H9 (cell line): ENCODE measurements at regions not wholly inside any gene's neighbourhood (a gene's known extent, or its start where the extent isn't known, plus 50 kb on each side); places are given as distances from the start of the nearest gene placed in this dataset.

ENCODE experiments used
- DNase-seq: peaks from one replicate; pipeline ENCODE4 v3.0.0-alpha.2; 2017
- H2AFZ ChIP-seq: one replicate; pipeline ENCODE4 v1.6.1; 2013; ENCODE audit warnings: mild to moderate bottlenecking, low read length, control low read depth, moderate library complexity
- H2AK5ac ChIP-seq: 2 replicates; pipeline ENCODE4 v1.6.1; 2013; ENCODE audit warnings: low read length, control low read depth, mixed read lengths; ENCODE audit not compliant: insufficient read length
- H2BK120ac ChIP-seq: one replicate; pipeline ENCODE4 v1.6.1; 2013; ENCODE audit warnings: low read depth, mild to moderate bottlenecking, low read length, control low read depth, inconsistent platforms; ENCODE audit not compliant: poor library complexity, severe bottlenecking
- H2BK12ac ChIP-seq: 2 replicates; pipeline ENCODE4 v1.6.1; 2013; ENCODE audit warnings: low read length, control low read depth, mixed read lengths, low read depth; ENCODE audit not compliant: insufficient read length
- H2BK15ac ChIP-seq: 2 replicates; pipeline ENCODE4 v1.6.1; 2013; ENCODE audit warnings: low read depth, low read length, control low read depth
- H2BK20ac ChIP-seq: one replicate; pipeline ENCODE4 v1.6.1; 2013; ENCODE audit warnings: low read depth, mild to moderate bottlenecking, low read length, control low read depth, inconsistent platforms; ENCODE audit not compliant: poor library complexity, severe bottlenecking
- H2BK5ac ChIP-seq: 2 replicates; pipeline ENCODE4 v1.6.1; 2013; ENCODE audit warnings: low read length, control low read depth, mixed read lengths; ENCODE audit not compliant: insufficient read length
- H3K14ac ChIP-seq: 2 replicates; pipeline ENCODE4 v1.6.1; 2013; ENCODE audit warnings: low read length, control low read depth; ENCODE audit not compliant: insufficient read depth
- H3K18ac ChIP-seq: 2 replicates; pipeline ENCODE4 v1.6.1; 2013; ENCODE audit warnings: low read depth, mild to moderate bottlenecking, mixed read lengths, low read length, control low read depth; ENCODE audit not compliant: insufficient read length
- H3K23ac ChIP-seq: 2 replicates; pipeline ENCODE4 v1.6.1; 2013; ENCODE audit warnings: low read length, control low read depth, mixed read lengths, low read depth; ENCODE audit not compliant: insufficient read length
- H3K23me2 ChIP-seq: 2 replicates; pipeline ENCODE4 v1.6.1; 2013; ENCODE audit warnings: low read depth, mild to moderate bottlenecking, mixed read lengths, low read length, control low read depth; ENCODE audit not compliant: insufficient read length, poor library complexity, severe bottlenecking
- H3K27ac ChIP-seq: 2 replicates; pipeline ENCODE4 v1.5.1; 2013; ENCODE audit warnings: low read length, control low read depth, mixed read lengths, low read depth; ENCODE audit not compliant: insufficient read length
- H3K27me3 ChIP-seq: 2 replicates; pipeline ENCODE4 v1.6.1; 2013; ENCODE audit warnings: low read length, control low read depth, inconsistent platforms; ENCODE audit not compliant: insufficient read depth
- H3K4ac ChIP-seq: 2 replicates; pipeline ENCODE4 v1.6.1; 2013; ENCODE audit warnings: low read depth, mild to moderate bottlenecking, control low read depth, inconsistent platforms, low read length, moderate library complexity
- H3K4me1 ChIP-seq: 2 replicates; pipeline ENCODE4 v1.6.1; 2013; ENCODE audit warnings: low read length, control low read depth, inconsistent platforms; ENCODE audit not compliant: insufficient read depth
- H3K4me2 ChIP-seq: 2 replicates; pipeline ENCODE4 v1.6.1; 2013; ENCODE audit warnings: low read length, control low read depth, mixed read lengths; ENCODE audit not compliant: insufficient read length, insufficient read depth
- H3K56ac ChIP-seq: 2 replicates; pipeline ENCODE4 v1.6.1; 2013; ENCODE audit warnings: low read depth, mild to moderate bottlenecking, mixed read lengths, low read length, control low read depth; ENCODE audit not compliant: insufficient read length
- H3K79me1 ChIP-seq: 2 replicates; pipeline ENCODE4 v1.6.1; 2013; ENCODE audit warnings: low read depth, mild to moderate bottlenecking, moderate library complexity, low read length, control low read depth, inconsistent platforms; ENCODE audit not compliant: insufficient read depth, poor library complexity, severe bottlenecking
- H3K79me2 ChIP-seq: 2 replicates; pipeline ENCODE4 v1.6.1; 2013; ENCODE audit warnings: low read length, control low read depth, inconsistent platforms; ENCODE audit not compliant: insufficient read depth
- H3K9ac ChIP-seq: 2 replicates; pipeline ENCODE4 v1.6.1; 2013; ENCODE audit warnings: low read length, control low read depth, mixed read lengths; ENCODE audit not compliant: insufficient read length; ENCODE audit errors: extremely low read depth
- H3K9me3 ChIP-seq: one replicate; pipeline ENCODE4 v1.6.1; 2013; ENCODE audit warnings: low read depth, low read length, inconsistent platforms; ENCODE audit not compliant: control insufficient read depth
- H3T11ph ChIP-seq: one replicate; pipeline ENCODE4 v1.6.1; 2013; ENCODE audit warnings: mild to moderate bottlenecking, low read length, control low read depth, inconsistent platforms
- H4K20me1 ChIP-seq: one replicate; pipeline ENCODE4 v1.6.1; 2013; ENCODE audit not compliant: control insufficient read depth, insufficient read length, insufficient read depth
- H4K5ac ChIP-seq: 2 replicates; pipeline ENCODE4 v1.6.1; 2013; ENCODE audit warnings: low read depth, mild to moderate bottlenecking, mixed read lengths, low read length, control low read depth; ENCODE audit not compliant: insufficient read length
- H4K8ac ChIP-seq: replicated peaks from 2 replicates; pipeline ENCODE4 v1.6.1; 2013; ENCODE audit warnings: low read length, control low read depth, mixed read lengths, low read depth; ENCODE audit not compliant: insufficient read length
- H4K91ac ChIP-seq: 2 replicates; pipeline ENCODE4 v1.6.1; 2013; ENCODE audit warnings: low read depth, mild to moderate bottlenecking, moderate library complexity, mixed read lengths, low read length, control low read depth; ENCODE audit not compliant: insufficient read length
- H3K27ac Mint-ChIP-seq, 3 experiments: 2 replicates in 2 of 3; 3 replicates in 1 of 3; pipeline ENCODE4 v1.8.0; 2020 to 2021; ENCODE audit warnings: mixed read lengths in 3 of 3, mild to moderate bottlenecking in 1 of 3, moderate library complexity in 1 of 3
- H3K27me3 Mint-ChIP-seq: 2 replicates; pipeline ENCODE4 v1.8.0; 2021; ENCODE audit warnings: low read depth, mild to moderate bottlenecking, moderate library complexity, mixed read lengths
- H3K36me3 Mint-ChIP-seq, 3 experiments: 2 replicates in 2 of 3; 3 replicates in 1 of 3; pipeline ENCODE4 v1.8.0; 2020 to 2021; ENCODE audit warnings: low read depth in 3 of 3, mixed read lengths in 3 of 3; ENCODE audit not compliant: insufficient read depth in 1 of 3
- H3K4me1 Mint-ChIP-seq, 2 experiments: 2 replicates each; pipeline ENCODE4 v1.8.0; 2020; ENCODE audit warnings: mixed read lengths in 2 of 2
- H3K4me3 Mint-ChIP-seq, 2 experiments: 2 replicates in 1 of 2; 3 replicates in 1 of 2; pipeline ENCODE4 v1.8.0; 2020 to 2021; ENCODE audit warnings: mild to moderate bottlenecking in 2 of 2, mixed read lengths in 2 of 2, moderate library complexity in 1 of 2
- H3K9me3 Mint-ChIP-seq, 2 experiments: 2 replicates in 1 of 2; 3 replicates in 1 of 2; pipeline ENCODE4 v1.8.0; 2020; ENCODE audit warnings: mild to moderate bottlenecking in 2 of 2, mixed read lengths in 2 of 2, moderate library complexity in 1 of 2
- WGBS: extraction: QIAGEN DNeasy Blood & Tissue Kit; methylation state at CpG from one replicate; pipeline ENCODE4 v1.1.7; 2013; ENCODE audit warnings: missing lambda C conversion rate, low lambda C conversion rate, mixed read lengths; ENCODE audit not compliant: insufficient read length; ENCODE audit errors: extremely low coverage; 5-methylcytosine and 5-hydroxymethylcytosine counted together
- TF ChIP-seq, protein P1 (sequence below): fragments of 200-600 bp; sonication (generic); conservative IDR thresholded peaks from 3 replicates; pipeline ENCODE4 v1.8.0; 2021; ENCODE audit warnings: antibody characterized with exemption, mild to moderate bottlenecking

DNA sequence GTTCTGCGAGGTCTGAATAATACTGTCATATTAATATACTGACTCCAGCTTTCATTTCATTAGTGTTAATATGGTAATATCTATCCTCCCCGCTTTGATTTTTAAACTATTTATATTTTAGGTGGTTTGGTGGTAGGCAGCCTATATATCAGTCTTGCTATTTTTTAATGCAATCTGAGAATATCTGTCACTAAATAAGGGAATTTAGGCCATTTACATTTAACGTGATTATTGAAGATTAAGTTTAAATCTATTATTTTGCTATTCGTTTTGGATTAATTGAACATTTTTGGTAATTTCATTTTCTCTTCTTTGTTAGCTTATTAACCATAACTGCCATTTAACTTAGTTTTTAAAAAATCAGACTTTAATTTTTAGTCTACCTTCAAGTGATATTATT lies 247.7 kb upstream of the PMFBP1 start:
- Histone ChIP-seq H3K27me3 (no peaks in the 10 kb centered on the region), H4K5ac (no peak overlapping the region), H4K8ac (no peak overlapping the region), H2BK120ac (no peak overlapping the region), H3K27ac (no peak overlapping the region), H4K20me1 (no peaks in the 10 kb centered on the region), H3K18ac (no peak overlapping the region), H2BK12ac (no peak overlapping the region), H3K79me1 (no peaks in the 10 kb centered on the region), H3K14ac (no peak overlapping the region), H3K9me3 (no peaks in the 10 kb centered on the region), H2BK15ac (no peak overlapping the region), H3K23me2 (no peaks in the 10 kb centered on the region), H3K4ac (no peak overlapping the region), H3K23ac (no peak overlapping the region), H3K9ac (no peak overlapping the region), H2AK5ac (no peak overlapping the region), H3K4me1 (no peaks in the 10 kb centered on the region), H2BK5ac (no peak overlapping the region), H3K56ac (no peak overlapping the region), H2BK20ac (no peak overlapping the region), H3K79me2 (no peaks in the 10 kb centered on the region), H3T11ph (no peak overlapping the region), H3K4me2 (no peak overlapping the region), H2AFZ (no peak overlapping the region), H4K91ac (no peak overlapping the region)
- DNase-seq: no peak
- H3K9me3 Mint-ChIP-seq: peaks cover 6 to 14% of the 10 kb centered on the region in 2 experiments
- WGBS: no CpG with 5 or more reads among the region's 4 CpGs
- H3K27me3 Mint-ChIP-seq: no peaks in the 10 kb centered on the region
- H3K4me1 Mint-ChIP-seq: peaks cover 0 to 2% of the 10 kb centered on the region in 2 experiments; a peak in 2 of 4 replicates
- TF ChIP-seq, protein P1, sequence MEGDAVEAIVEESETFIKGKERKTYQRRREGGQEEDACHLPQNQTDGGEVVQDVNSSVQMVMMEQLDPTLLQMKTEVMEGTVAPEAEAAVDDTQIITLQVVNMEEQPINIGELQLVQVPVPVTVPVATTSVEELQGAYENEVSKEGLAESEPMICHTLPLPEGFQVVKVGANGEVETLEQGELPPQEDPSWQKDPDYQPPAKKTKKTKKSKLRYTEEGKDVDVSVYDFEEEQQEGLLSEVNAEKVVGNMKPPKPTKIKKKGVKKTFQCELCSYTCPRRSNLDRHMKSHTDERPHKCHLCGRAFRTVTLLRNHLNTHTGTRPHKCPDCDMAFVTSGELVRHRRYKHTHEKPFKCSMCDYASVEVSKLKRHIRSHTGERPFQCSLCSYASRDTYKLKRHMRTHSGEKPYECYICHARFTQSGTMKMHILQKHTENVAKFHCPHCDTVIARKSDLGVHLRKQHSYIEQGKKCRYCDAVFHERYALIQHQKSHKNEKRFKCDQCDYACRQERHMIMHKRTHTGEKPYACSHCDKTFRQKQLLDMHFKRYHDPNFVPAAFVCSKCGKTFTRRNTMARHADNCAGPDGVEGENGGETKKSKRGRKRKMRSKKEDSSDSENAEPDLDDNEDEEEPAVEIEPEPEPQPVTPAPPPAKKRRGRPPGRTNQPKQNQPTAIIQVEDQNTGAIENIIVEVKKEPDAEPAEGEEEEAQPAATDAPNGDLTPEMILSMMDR: no peak
- no peak overlapping the region for H3K4me3 Mint-ChIP-seq
- peaks cover 19 to 29% (median 25%) of the 10 kb centered on the region in 3 experiments for H3K36me3 Mint-ChIP-seq
- H3K27ac Mint-ChIP-seq: no peak overlapping the region
